Stimulated activated CD8-positive, alpha-beta memory T cell treated with anti-CD3 and anti-CD28 coated beads, Interleukin-4, amount 100 ng/mL, for 1 hour (primary cell): ENCODE measurements at regions not wholly inside any gene's neighbourhood (a gene's known extent, or its start where the extent isn't known, plus 50 kb on each side); places are given as distances from the start of the nearest gene placed in this dataset.

Experiments used
- DNase-seq, 2 donors: peaks; one replicate each; pipeline ENCODE4 v3.0.0-alpha.2; 2020; ENCODE audit warnings: low read depth in 2 of 2, low spot score in 1 of 2

- no peak for DNase-seq
Measured at GRCh38 chr9:85263288-85263687, 478.5 kb downstream of the AGTPBP1 start.

DNA sequence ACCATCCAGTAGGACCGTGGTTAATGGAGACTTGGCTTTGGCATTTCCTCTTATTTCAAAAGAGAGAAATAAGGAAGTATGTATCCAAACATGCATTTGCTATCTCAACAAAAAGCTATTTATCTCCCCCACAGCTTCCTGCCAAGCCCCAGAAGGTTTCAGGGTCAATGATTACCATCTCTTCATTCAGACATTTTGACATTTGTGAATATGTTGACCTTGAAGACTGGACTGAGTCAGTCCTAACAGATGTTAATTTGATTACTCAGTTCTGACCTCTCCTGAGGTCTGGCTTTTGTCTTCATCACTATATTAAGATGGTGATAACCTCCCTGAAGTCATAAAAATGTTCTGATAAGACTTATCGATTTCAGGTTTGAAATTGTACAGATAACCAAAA lies 479.4 kb downstream of the AGTPBP1 start:
- DNase-seq, result no peak

DNA sequence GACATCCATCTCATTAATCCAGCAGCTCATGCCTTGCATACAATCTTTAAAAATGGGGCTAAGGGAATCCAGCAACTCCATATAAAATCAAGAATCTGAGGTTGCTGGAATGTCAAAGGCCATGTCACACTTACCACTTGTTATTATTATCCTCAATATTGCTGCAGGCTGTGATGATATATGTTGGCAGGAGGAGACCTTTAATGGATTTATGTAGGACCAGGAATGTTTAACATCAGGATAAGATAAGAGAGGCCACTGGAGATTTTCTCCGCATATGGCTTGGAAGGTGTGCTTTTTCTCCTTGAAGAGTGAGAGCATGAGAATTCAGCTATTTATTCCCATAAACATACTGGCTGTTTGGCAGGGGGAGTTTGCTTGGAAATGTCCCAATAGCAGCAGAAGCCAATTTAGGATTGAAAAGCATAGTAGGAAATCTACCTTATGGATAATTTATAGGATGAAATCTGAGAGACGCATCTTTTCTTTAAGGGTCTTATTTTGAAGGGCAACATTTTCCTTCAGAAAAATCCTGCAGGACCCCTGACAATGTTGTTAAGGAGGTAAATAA lies 481.4 kb downstream of the AGTPBP1 start:
- DNase-seq, result no peak

GRCh38 chr9:85258823-85259370 lies 482.9 kb downstream of the AGTPBP1 start:
- DNase-seq, result no peak

GRCh38 chr9:85258236-85258635 lies 483.5 kb downstream of the AGTPBP1 start:
- no peak for DNase-seq

- no peak for DNase-seq
Measured at GRCh38 chr9:85249313-85249621, 492.5 kb downstream of the AGTPBP1 start.

DNA sequence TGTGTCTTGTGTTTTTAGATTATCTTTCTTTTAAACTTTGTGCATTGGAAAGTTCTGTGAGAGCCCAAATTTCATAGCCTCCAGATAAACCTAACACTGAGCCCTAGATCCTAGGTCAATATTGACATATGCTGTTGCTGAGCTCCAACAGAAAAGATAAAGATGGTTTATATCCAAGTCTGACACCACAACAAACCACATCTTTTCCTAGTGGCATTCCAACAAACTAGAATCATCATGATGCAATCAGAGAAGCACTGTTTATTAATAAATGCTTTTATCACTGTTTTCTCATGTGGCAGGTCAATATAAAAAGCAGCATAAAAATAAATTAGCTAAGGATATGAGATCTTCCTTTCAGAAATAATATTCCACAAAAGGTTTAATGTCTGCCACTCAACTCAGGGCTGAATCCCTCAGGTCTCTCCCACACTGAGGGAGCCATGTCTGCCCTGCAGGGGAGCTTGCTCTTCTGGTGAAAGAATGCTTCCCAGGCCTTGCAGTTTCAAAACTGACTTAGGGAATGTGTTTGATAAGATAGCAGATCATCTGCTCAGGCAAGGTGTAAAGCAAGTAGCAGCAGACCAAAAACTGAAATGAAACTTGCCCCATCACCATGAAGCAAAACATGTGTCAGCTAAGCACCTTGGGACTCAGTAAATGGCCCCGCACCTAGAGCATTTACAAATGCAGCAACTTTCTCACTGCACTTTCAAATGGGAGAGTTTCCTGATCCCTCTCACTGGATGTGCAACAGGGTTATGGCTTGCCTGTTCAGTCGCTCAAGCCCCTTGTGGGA lies 493.0 kb downstream of the AGTPBP1 start:
- DNase-seq, result no peak

DNA sequence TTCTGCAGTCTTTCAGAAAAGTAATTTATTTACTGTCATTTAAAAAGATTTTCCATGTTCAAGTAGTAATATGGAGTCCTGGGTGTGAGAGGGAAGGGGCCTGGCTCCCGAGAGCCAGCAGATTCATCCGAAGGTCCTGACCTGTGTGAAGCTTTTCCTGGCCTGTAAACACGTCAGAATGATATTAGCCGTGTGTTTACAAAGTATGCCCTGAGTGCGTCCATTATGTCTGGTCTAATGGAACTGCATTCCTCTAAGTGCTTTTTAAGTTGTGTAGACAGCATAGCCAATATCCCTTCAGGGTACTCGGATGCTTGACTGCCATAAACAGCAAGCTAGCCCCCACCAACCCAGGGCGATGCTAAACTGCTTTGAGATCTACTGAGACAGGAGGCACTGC lies 495.2 kb downstream of the AGTPBP1 start:
- DNase-seq, result no peak

DNA sequence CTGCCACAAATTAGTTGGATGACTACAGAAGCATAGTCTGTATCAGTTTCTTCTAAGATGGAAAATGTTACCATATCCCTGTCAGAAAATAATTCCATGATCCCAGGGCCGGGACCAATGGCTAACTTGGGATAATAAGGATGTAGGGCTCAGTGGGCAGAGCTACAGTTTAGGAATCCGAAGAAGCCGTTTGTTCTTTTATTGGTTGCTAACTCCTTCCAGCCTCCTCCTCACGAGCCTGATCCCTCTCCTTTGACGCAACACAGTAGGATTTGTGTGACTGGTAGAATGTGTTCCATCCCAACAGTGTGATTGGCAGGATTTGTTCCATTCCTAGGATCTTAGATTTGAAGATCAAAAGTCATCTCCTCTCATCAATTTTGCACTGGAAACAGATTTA lies 496.9 kb downstream of the AGTPBP1 start:
- DNase-seq, result no peak

GRCh38 chr9:85243977-85244376 lies 497.8 kb downstream of the AGTPBP1 start:
- no peak for DNase-seq

DNA sequence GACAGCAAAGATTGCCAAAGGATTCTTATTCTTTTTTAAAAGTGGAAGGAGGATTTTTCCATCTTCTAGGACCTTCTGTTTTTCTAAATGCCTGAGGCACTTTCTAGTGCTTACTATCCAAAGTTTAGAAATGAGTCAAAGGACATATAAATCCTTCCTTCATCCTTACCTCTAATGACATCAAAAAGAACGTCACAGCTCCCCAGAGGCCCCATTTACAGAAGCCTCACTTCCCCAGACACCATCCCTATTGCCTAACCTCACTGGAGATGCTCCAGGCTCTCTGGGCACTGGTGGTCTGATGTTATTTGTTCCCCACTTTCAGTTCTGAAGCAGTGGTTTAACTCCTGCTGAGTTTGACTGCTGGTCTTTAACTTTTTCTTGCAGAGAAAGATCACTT lies 504.3 kb downstream of the AGTPBP1 start:
- no peak for DNase-seq

DNA sequence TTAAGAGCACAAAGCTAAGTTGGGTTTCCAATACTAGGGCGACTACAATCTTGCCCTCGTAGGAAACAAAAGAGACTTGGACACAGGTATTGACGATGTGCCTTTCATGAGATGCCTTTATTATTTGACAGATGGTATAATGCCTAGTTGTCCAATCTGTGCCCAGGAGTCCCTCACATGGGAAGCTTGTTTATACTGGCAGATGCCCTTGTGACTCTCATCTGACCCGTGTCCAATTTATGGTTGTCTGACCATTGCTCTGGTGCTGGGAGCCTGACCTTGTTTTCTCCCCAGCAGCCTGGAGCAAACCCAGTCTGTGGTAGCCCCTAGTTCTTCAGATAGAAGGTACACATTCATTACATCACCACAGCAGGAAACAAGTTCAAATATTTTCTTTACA lies 511.7 kb downstream of the AGTPBP1 start:
- DNase-seq, result no peak

- no peak for DNase-seq
Measured at GRCh38 chr9:85228111-85228855, 513.5 kb downstream of the AGTPBP1 start.

- no peak for DNase-seq
Measured at GRCh38 chr9:85225180-85225579, 516.6 kb downstream of the AGTPBP1 start.

- DNase-seq, result no peak
Measured at GRCh38 chr9:85224729-85225128, 517.0 kb downstream of the AGTPBP1 start.

- no peak for DNase-seq
Measured at GRCh38 chr9:85224301-85224700, 517.5 kb downstream of the AGTPBP1 start.

DNA sequence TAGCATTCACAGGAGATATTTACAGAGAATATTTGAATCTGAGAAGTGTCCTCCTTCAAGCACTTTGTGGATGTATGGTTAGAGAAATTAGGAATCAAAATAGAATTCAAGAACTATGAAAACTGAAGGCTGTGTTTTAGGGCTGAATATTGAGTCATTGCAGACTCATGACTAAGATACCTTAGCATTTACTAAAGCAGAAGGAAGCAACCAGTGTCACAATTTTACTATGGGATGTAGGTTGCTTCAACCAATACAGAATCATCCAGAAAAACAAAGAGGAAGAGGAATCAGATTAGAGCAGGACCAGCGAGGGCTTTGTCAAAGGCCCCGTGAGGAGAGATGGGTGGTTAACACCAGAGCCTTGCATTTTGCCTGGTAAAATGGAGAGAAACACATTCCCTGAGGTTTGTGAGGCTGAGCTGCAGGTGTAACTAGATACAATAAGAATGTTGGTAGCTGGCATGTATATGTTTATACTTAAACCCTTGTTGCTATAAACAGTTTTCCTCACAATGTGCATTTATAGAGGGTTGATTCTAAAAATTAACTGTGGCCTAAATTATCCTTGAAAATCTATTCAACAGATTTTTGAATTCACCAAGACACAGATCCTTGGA lies 518.1 kb downstream of the AGTPBP1 start:
- DNase-seq, result no peak

DNA sequence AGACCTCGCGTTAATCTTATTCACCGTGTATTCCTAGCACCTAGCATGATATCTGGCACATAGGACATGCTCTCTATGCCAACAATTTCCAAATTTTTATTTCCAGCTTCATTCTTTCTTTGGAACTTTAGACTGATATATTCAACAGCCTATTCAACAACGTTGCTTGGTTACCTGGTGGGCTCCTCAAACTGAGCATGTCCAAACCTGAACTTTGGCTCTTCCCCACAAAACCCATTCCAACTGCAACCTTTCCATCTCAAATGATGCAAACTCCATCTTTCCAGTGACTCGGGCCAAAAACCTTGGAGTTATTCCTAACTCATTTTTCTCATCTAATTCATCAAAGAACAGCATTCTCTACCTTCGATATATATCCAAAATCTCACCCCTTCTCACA lies 525.2 kb downstream of the AGTPBP1 start:
- DNase-seq, result no peak

DNA sequence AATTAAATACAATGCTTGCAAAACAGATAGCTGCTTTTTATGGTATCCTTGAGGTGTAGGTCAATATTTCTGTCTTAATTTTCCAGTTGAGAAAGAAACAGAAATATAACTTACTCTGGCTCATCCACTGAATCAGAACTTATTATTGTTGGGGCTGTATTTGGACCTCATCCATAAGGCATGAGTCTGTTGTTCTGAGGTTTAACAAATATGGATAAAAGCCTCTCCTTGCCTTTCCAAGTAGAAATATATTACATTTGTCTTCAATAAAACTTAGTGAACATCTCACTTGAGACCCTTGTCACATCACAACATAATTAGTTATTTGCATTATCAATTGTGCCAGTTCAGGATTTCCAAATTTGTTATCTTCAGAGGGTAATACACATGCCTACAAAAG lies 525.8 kb downstream of the AGTPBP1 start:
- DNase-seq, result no peak

GRCh38 chr9:85215416-85215815 lies 526.3 kb downstream of the AGTPBP1 start:
- DNase-seq, result no peak

DNA sequence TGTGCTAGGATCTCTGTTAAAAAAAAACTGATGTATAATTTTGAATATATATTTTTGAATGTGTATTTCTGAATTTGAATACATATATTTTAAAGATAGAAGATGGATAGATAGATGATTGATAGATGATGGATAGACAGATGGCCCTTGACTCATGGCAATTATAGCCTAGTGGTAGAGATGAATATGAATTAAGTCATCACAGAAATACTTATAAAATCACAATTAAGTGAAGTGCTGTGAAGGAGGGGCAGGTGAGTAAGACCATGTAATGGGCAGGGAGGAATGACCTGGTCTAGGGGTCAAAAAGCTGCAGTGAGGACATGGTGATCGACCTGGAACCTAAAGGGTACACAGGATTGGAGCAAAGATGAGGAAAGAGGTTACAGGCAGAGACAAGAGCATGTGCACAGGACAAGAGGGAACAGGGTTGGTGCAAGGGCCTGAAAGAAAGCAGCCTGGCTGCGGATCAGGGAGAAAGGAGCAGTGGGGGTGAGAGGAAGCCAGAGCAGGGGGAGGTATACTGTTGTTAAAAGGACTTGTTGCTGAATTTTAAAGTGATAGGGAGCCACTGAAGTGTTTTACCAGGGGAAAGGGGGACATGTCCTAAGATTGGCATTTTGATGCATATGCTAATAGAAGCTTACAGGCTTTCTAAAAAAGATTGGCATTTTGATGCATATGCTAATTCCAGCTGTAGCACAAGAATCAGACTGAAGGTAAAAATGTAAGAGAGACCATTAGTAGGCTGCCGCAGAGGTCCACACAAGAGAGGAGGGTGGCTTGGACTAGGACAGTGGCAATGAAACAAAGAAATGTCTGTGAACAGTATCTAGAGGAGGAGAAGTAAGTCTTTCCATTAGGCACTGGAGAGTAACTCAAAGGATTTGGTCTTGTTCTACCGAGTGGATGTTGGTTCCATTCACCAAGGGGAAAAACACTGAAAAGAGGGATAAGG lies 527.8 kb downstream of the AGTPBP1 start:
- DNase-seq, result no peak
